GM20000 (cell line): ENCODE measurements at regions not wholly inside any gene's neighbourhood (a gene's known extent, or its start where the extent isn't known, plus 50 kb on each side); places are given as distances from the start of the nearest gene placed in this dataset.
"Not testable (repeated sequence)": the region's sequence is repeated elsewhere in the genome, so short reads cannot be mapped to it uniquely, and the experiment has no call there.

Source experiments
- DNase-seq: peaks from one replicate; pipeline ENCODE4 v3.0.0; 2012; ENCODE audit warnings: low spot score
- CTCF ChIP-seq: IDR thresholded peaks from 2 replicates; pipeline ENCODE4 v1.5.1; 2012; ENCODE audit warnings: mild to moderate bottlenecking, control low read depth; ENCODE audit errors: extremely low read depth, missing control alignments

- TF ChIP-seq CTCF = no peak
- DNase-seq = no peak
These were observed 85.8 kb downstream of the IRX5 start for GRCh38 chr16:55016515-55016914.

DNA sequence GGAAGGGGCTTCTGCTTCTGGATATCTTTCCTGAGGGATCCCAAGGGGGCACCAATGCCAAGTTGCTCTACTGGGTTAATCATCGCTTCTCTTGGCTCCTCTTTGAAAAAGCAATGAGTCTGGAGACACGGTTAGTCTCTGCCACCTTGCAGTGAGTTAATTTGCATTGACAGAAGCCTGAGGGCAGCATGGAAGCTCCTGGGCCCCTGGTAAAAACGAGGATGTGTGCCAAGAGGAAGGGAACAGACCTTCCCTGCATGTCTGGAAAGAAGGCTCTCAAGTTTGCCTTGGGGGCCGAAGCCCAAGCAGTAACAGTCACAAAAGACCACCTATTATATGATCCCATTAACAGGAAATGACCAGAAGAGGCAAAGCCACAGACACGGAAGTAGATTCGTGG lies 86.7 kb downstream of the IRX5 start:
- no peak for DNase-seq
- TF ChIP-seq CTCF = no peak

DNA sequence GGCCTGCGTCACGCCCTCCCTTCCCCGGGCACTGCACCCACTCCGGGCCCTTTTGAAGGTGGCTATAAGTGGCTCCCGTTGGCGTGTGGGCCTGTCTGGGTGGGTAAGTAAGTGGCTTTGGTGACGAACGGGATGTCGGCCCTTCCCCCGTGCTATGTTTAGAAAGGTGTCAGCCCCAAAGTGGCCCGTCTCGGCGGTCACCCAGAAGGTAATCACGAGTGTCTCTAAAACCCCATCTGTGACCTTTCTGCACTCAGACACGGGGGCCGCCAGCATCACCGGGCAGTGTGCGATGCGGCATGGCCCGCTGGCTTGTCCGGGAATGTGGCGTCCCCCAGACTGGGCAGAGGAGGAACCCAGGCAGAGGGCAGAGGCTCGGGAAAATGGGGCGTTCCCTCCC lies 88.2 kb downstream of the IRX5 start:
- no peak for DNase-seq
- no peak for TF ChIP-seq CTCF

- TF ChIP-seq CTCF = no peak
- no peak for DNase-seq
These were observed 88.9 kb downstream of the IRX5 start for GRCh38 chr16:55019419-55020131.

GRCh38 chr16:55021595-55022475 lies 91.2 kb downstream of the IRX5 start:
- no peak for DNase-seq

GRCh38 chr16:55027260-55027659 lies 96.6 kb downstream of the IRX5 start:
- not testable (repeated sequence) for DNase-seq

More at GRCh38 chr16:55021595-55022475, 91.2 kb downstream of the IRX5 start:
- no peak for TF ChIP-seq CTCF

DNA sequence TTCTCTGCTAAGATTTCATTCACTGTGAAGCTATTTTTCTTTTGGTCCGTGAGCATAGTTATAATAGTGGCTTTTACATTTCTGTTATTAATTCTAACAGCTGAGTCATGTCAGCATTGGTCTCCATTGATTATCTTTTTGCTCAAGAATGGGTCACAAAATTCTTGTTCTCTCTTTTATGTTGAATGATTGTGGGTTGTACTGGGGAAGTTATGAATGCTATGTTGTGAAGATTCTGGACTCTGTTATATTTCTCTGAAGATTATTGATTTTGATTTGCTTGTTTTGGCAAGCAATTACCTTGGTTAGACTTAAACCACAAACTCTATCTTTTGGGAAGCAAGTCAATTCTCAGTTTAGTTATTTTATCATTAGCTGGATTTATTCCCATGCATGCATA lies 98.8 kb downstream of the IRX5 start:
- TF ChIP-seq CTCF = no peak
- DNase-seq = no peak

GRCh38 chr16:55030944-55031343 lies 100.3 kb downstream of the IRX5 start:
- no peak for TF ChIP-seq CTCF
- DNase-seq = no peak
